Suprapubic skin (tissue), 4 donors: ENCODE measurements at regions not wholly inside any gene's neighbourhood (a gene's known extent, or its start where the extent isn't known, plus 50 kb on each side); places are given as distances from the start of the nearest gene placed in this dataset.

Experiments
- EP300 ChIP-seq: sonication (generic); formaldehyde crosslinking; IDR thresholded peaks from one replicate; pipeline ENCODE4 v1.6.1; 2017; ENCODE audit warnings: antibody characterized with exemption
- POLR2A ChIP-seq, 2 donors: fragments of 450-650 bp; IDR thresholded peaks; one replicate each; pipeline ENCODE4 v1.6.1; 2017; ENCODE audit warnings: antibody characterized with exemption in 2 of 2, mild to moderate bottlenecking in 2 of 2, moderate library complexity in 2 of 2
- POLR2AphosphoS5 ChIP-seq, 3 donors: sonication (generic); formaldehyde crosslinking; IDR thresholded peaks; one replicate each; pipeline ENCODE4 v1.6.1; 2017; ENCODE audit warnings: antibody characterized with exemption in 3 of 3
- TF ChIP-seq, protein P1 (sequence below), 2 donors: fragments of 200-600 bp in 1 of 2; fragments of 450-650 bp in 1 of 2; sonication (generic) in 1 of 2; IDR thresholded peaks; one replicate each; pipeline ENCODE4 v1.5.1; 2016 to 2019; ENCODE audit warnings: antibody characterized with exemption in 2 of 2, mild to moderate bottlenecking in 1 of 2, moderate library complexity in 1 of 2

DNA sequence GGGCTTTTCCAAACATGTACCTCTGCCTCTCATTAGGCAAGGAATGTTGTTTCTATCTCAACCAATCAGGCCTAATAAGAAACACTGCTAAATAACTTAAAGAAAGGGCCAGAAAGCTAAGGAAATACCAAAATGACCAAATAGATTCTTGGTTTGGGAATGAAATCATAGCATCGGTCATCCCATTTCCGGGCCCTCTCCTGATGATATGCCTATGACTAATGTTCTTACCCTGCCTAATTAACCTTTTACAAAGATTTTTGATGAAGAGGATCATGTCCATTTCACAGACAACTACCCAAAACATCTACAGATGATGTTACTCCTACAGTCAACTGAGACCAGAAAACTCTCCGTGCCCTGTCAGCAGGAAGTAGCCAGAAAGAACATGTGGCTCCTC is 164.0 kb downstream of the DDX3Y start:
- TF ChIP-seq, protein P1, sequence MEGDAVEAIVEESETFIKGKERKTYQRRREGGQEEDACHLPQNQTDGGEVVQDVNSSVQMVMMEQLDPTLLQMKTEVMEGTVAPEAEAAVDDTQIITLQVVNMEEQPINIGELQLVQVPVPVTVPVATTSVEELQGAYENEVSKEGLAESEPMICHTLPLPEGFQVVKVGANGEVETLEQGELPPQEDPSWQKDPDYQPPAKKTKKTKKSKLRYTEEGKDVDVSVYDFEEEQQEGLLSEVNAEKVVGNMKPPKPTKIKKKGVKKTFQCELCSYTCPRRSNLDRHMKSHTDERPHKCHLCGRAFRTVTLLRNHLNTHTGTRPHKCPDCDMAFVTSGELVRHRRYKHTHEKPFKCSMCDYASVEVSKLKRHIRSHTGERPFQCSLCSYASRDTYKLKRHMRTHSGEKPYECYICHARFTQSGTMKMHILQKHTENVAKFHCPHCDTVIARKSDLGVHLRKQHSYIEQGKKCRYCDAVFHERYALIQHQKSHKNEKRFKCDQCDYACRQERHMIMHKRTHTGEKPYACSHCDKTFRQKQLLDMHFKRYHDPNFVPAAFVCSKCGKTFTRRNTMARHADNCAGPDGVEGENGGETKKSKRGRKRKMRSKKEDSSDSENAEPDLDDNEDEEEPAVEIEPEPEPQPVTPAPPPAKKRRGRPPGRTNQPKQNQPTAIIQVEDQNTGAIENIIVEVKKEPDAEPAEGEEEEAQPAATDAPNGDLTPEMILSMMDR (IDR thresholded peaks at IDR 0.05) = no peak
- TF ChIP-seq POLR2A (IDR thresholded peaks at IDR 0.05) = no peak
- no peak for TF ChIP-seq EP300
- no peak for TF ChIP-seq POLR2AphosphoS5 (IDR thresholded peaks at IDR 0.05)
